ENCODE measurements at regions not wholly inside any gene's neighbourhood (a gene's known extent, or its start where the extent isn't known, plus 50 kb on each side); places are given as distances from the start of the nearest gene placed in this dataset.

DNA sequence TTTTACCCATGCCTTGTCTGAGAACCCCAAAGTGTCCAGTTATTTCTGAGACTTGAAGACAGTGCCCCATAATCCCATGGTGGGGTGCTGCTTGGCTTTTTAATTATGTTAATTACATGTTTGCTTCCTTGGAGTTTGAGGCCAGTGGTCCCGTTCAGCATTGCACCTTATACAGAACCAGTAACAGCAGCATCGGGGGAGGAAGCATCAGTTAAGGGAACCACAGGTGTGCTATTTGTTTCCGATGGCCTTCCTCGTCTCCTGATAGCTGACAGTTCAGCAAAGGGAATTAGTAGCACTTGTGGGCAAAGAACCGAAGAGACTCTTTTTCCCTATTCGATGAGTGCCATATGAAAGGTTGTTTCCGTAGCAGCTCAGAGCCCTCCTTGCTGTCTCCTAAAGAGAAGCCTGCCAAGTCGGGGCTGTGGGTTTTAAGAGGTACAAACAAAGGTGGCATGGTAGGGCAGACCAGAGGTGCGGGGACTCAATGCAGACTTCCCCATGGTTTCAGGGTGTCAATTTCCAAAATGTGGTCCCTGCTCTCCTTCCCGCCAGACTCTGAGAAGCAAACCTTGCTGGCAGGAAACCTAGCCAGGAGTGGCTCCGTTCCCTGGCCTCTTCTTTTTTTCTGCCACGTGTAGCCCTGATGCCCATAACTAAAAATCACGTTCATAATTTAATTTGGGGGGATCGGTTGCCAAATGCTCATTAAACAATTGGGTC is 225.2 kb upstream of the TSHZ3 start:
- no peak for DNase-seq (ENCODE audit: low spot score)
- Histone ChIP-seq H3K4me1 (replicated peaks) (no peaks in the 10 kb centered on the region), H3K36me3 (no peaks in the 10 kb centered on the region), H3K4me3 (no peak overlapping the region), H3K27me3 (replicated peaks; ENCODE audit: insufficient read depth) (no peaks in the 10 kb centered on the region), H3K9me3 (no peaks in the 10 kb centered on the region), H3K27ac (no peak overlapping the region)
- TF ChIP-seq, protein P1, sequence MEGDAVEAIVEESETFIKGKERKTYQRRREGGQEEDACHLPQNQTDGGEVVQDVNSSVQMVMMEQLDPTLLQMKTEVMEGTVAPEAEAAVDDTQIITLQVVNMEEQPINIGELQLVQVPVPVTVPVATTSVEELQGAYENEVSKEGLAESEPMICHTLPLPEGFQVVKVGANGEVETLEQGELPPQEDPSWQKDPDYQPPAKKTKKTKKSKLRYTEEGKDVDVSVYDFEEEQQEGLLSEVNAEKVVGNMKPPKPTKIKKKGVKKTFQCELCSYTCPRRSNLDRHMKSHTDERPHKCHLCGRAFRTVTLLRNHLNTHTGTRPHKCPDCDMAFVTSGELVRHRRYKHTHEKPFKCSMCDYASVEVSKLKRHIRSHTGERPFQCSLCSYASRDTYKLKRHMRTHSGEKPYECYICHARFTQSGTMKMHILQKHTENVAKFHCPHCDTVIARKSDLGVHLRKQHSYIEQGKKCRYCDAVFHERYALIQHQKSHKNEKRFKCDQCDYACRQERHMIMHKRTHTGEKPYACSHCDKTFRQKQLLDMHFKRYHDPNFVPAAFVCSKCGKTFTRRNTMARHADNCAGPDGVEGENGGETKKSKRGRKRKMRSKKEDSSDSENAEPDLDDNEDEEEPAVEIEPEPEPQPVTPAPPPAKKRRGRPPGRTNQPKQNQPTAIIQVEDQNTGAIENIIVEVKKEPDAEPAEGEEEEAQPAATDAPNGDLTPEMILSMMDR (IDR thresholded peaks at IDR 0.05): no peak
- TF ChIP-seq POLR2A (IDR thresholded peaks at IDR 0.05) (no peak), POLR2AphosphoS5 (IDR thresholded peaks at IDR 0.05) (no peak)
- intact Hi-C loops (cut with DNase I): no loop called here
- 74% methylated on average over 14 of the region's 14 CpGs for WGBS

DNA sequence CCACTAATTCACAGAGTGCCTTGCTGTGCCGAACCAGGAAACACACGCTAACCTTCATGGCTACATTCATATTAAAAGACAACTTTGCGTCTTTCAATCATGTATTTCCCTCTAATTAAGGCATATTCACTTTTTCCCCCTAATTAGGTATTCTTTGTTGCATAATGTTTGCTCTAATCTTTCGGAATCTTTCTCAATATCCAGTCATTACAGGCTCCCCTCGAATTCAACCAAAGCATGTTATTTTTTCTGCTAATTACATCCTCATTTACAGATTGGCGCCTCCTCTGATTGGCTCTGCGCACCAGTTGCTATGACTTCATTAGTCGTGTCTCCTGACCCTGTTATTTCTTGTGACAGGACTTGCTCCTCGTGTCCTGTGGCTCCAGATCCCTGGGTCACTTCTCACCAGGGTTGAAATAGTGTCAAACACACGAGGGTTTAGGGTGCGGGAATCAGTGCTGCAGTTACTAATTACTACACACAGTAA is 226.7 kb upstream of the TSHZ3 start:
- Histone ChIP-seq H3K27ac (no peak overlapping the region), H3K4me3 (no peak overlapping the region), H3K36me3 (no peaks in the 10 kb centered on the region), H3K9me3 (no peaks in the 10 kb centered on the region), H3K27me3 (replicated peaks; ENCODE audit: insufficient read depth) (no peaks in the 10 kb centered on the region), H3K4me1 (replicated peaks) (no peaks in the 10 kb centered on the region)
- no peak for DNase-seq (ENCODE audit: low spot score)
- 94% methylated on average over 11 of the region's 11 CpGs for WGBS
- intact Hi-C loops (cut with DNase I): no loop called here
- TF ChIP-seq POLR2AphosphoS5 (IDR thresholded peaks at IDR 0.05) (no peak), POLR2A (IDR thresholded peaks at IDR 0.05) (no peak)

DNA sequence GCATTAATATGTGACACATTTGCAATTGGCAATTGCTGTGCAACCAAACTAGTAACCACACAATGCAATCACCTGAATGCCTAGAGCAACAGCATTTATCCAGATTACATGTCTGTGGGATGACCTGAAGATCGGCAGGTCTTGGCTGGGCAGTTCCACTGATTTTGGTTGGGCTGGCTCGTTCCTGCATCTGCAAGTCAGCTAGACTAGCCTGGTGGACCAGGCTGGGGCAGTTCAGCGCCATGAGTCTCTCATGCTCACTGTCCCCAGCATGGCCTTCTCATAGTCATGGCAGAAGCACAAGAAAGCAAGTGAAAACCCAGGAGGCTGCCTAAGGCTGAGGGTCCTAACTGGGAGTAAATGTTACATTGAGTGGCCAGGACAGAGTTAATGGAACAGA is 229.1 kb upstream of the TSHZ3 start:
- Histone ChIP-seq H3K27me3 (replicated peaks; ENCODE audit: insufficient read depth) (no peaks in the 10 kb centered on the region), H3K36me3 (no peaks in the 10 kb centered on the region), H3K4me3 (no peak overlapping the region), H3K4me1 (replicated peaks) (no peaks in the 10 kb centered on the region), H3K27ac (no peak overlapping the region), H3K9me3 (no peaks in the 10 kb centered on the region)
- no peak for DNase-seq (ENCODE audit: low spot score)
- TF ChIP-seq POLR2AphosphoS5 (IDR thresholded peaks at IDR 0.05) (no peak), POLR2A (IDR thresholded peaks at IDR 0.05) (no peak)
- TF ChIP-seq, protein P1 (IDR thresholded peaks at IDR 0.05): no peak
- WGBS: 93% methylated on average over 3 of the region's 3 CpGs
- intact Hi-C loops (cut with DNase I): no loop called here

DNA sequence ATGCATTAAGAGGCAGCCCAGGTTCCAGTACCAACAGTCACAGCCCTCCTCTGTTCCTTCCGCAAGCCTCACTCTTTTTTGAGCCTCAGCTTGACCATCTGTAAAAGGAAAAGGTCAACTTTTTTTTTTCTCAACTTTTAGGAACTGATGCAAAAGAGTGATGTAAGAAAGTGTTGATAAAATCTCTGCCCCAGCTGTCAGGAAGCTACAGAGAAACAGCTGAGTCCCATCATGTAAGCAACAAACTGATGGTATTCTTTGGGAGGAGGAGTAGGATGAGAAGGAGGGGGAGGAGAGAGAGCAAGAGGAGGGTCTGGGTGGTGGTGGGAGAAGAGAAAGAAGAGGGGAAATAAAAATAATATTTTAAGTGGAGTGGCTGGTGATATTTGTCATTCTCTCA is 233.9 kb upstream of the TSHZ3 start:
- Histone ChIP-seq H3K9me3 (no peaks in the 10 kb centered on the region), H3K27ac (no peak overlapping the region), H3K4me3 (no peak overlapping the region), H3K27me3 (replicated peaks; ENCODE audit: insufficient read depth) (no peaks in the 10 kb centered on the region), H3K4me1 (replicated peaks) (no peaks in the 10 kb centered on the region), H3K36me3 (no peaks in the 10 kb centered on the region)
- intact Hi-C loops (cut with DNase I): no loop called here
- TF ChIP-seq POLR2A (IDR thresholded peaks at IDR 0.05) (no peak), POLR2AphosphoS5 (IDR thresholded peaks at IDR 0.05) (no peak)
- TF ChIP-seq, protein P1 (IDR thresholded peaks at IDR 0.05): no peak
- 64% methylated on average over 1 of the region's 1 CpG for WGBS
- no peak for DNase-seq (ENCODE audit: low spot score)

DNA sequence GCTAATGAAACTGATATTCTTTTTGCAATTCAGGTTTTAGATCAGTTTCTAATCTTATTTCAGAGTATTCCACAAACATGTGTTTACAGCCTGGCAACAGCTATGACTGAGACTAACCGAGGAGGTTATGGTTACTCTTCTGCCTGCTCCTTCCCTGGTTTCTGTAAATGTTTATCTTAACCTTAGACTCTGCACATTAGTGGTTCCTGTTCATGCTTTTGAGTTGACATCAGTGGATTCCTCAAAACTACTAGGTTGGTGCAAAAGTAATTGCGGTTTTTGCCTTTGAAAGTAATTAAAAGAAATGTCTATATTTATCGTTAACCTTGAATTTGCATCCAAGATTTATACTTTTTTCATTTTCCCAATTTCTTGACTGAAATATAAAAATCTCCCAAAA is 237.0 kb upstream of the TSHZ3 start:
- Histone ChIP-seq H3K9me3 (no peaks in the 10 kb centered on the region), H3K27ac (no peak overlapping the region), H3K4me1 (replicated peaks) (no peaks in the 10 kb centered on the region), H3K4me3 (no peak overlapping the region), H3K27me3 (replicated peaks; ENCODE audit: insufficient read depth) (no peaks in the 10 kb centered on the region), H3K36me3 (no peaks in the 10 kb centered on the region)
- DNase-seq (ENCODE audit: low spot score): no peak
- WGBS: 64% methylated on average over 3 of the region's 3 CpGs
- intact Hi-C loops (cut with DNase I): no loop called here
- TF ChIP-seq, protein P1 (IDR thresholded peaks at IDR 0.05): no peak
- TF ChIP-seq POLR2AphosphoS5 (IDR thresholded peaks at IDR 0.05): no peak
- no peak for TF ChIP-seq POLR2A (IDR thresholded peaks at IDR 0.05)
